IPS-18c (cell line): ENCODE measurements at regions not wholly inside any gene's neighbourhood (a gene's known extent, or its start where the extent isn't known, plus 50 kb on each side); places are given as distances from the start of the nearest gene placed in this dataset.

Source experiments
- H3K4me3 ChIP-seq: 2 replicates; pipeline ENCODE4 v1.7.0; 2013; ENCODE audit warnings: low read depth, mild to moderate bottlenecking, low read length, moderate library complexity; ENCODE audit not compliant: insufficient read depth
- H3K9me3 ChIP-seq: one replicate; pipeline ENCODE4 v1.6.1; 2013; ENCODE audit warnings: mild to moderate bottlenecking, low read length, moderate library complexity; ENCODE audit not compliant: control insufficient read depth, insufficient read depth

- no peak overlapping the region for H3K4me3 ChIP-seq
- H3K9me3 ChIP-seq = peaks cover 2% of the 10 kb centered on the region
These were observed 240.6 kb downstream of the ACTL7B start for GRCh38 chr9:108615152-108615551.

GRCh38 chr9:108612513-108612912 is 243.3 kb downstream of the ACTL7B start:
- Histone ChIP-seq H3K4me3 (no peak overlapping the region), H3K9me3 (no peaks in the 10 kb centered on the region)

- Histone ChIP-seq H3K4me3 (no peak overlapping the region), H3K9me3 (no peaks in the 10 kb centered on the region)
These were observed 245.9 kb downstream of the ACTL7B start for GRCh38 chr9:108609897-108610253.

- H3K9me3 ChIP-seq = no peaks in the 10 kb centered on the region
- H3K4me3 ChIP-seq = no peak overlapping the region
These were observed 246.4 kb downstream of the ACTL7B start for GRCh38 chr9:108609227-108609896.

- Histone ChIP-seq H3K4me3 (no peak overlapping the region), H3K9me3 (no peaks in the 10 kb centered on the region)
These were observed 248.2 kb downstream of the ACTL7B start for GRCh38 chr9:108607607-108608006.

GRCh38 chr9:108606401-108606800 is 249.4 kb downstream of the ACTL7B start:
- no peaks in the 10 kb centered on the region for H3K9me3 ChIP-seq
- no peak overlapping the region for H3K4me3 ChIP-seq

- no peaks in the 10 kb centered on the region for H3K9me3 ChIP-seq
- H3K4me3 ChIP-seq = no peak overlapping the region
These were observed 252.6 kb downstream of the ACTL7B start for GRCh38 chr9:108603141-108603540.

- Histone ChIP-seq H3K4me3 (no peak overlapping the region), H3K9me3 (no peaks in the 10 kb centered on the region)
These were observed 254.9 kb downstream of the ACTL7B start for GRCh38 chr9:108600896-108601295.

GRCh38 chr9:108599571-108599970 is 256.2 kb downstream of the ACTL7B start:
- H3K4me3 ChIP-seq = no peak overlapping the region
- H3K9me3 ChIP-seq = no peaks in the 10 kb centered on the region

- Histone ChIP-seq H3K4me3 (no peak overlapping the region), H3K9me3 (peaks cover 2% of the 10 kb centered on the region)
These were observed 264.7 kb downstream of the ACTL7B start for GRCh38 chr9:108591121-108591520.

- H3K4me3 ChIP-seq = no peak overlapping the region
- H3K9me3 ChIP-seq = peaks cover 1% of the 10 kb centered on the region
These were observed 267.5 kb downstream of the ACTL7B start for GRCh38 chr9:108588246-108588645.

- Histone ChIP-seq H3K9me3 (no peaks in the 10 kb centered on the region), H3K4me3 (no peak overlapping the region)
These were observed 269.2 kb downstream of the ACTL7B start for GRCh38 chr9:108586471-108587139.

- no peaks in the 10 kb centered on the region for H3K9me3 ChIP-seq
These were observed 270.9 kb downstream of the ACTL7B start for GRCh38 chr9:108584860-108585259.

GRCh38 chr9:108582726-108583125 is 273.1 kb downstream of the ACTL7B start:
- no peak overlapping the region for H3K4me3 ChIP-seq
- H3K9me3 ChIP-seq = no peaks in the 10 kb centered on the region

More at GRCh38 chr9:108584860-108585259, 270.9 kb downstream of the ACTL7B start:
- no peak overlapping the region for H3K4me3 ChIP-seq

GRCh38 chr9:108579757-108580439 is 275.9 kb downstream of the ACTL7B start:
- Histone ChIP-seq H3K9me3 (no peaks in the 10 kb centered on the region), H3K4me3 (no peak overlapping the region)

GRCh38 chr9:108575276-108575675 is 280.5 kb downstream of the ACTL7B start:
- no peaks in the 10 kb centered on the region for H3K9me3 ChIP-seq
- H3K4me3 ChIP-seq = no peak overlapping the region

- H3K9me3 ChIP-seq = no peaks in the 10 kb centered on the region
- H3K4me3 ChIP-seq = no peak overlapping the region
These were observed 286.2 kb downstream of the ACTL7B start for GRCh38 chr9:108569624-108570023.

GRCh38 chr9:108568093-108568492 is 287.7 kb downstream of the ACTL7B start:
- no peaks in the 10 kb centered on the region for H3K9me3 ChIP-seq
- no peak overlapping the region for H3K4me3 ChIP-seq
